GOT3 (cell line): ENCODE measurements at regions not wholly inside any gene's neighbourhood (a gene's known extent, or its start where the extent isn't known, plus 50 kb on each side); places are given as distances from the start of the nearest gene placed in this dataset.

Experiments
- DNase-seq: peaks from one replicate; lab custom pipeline; 2025; ENCODE audit warnings: mixed read lengths; lab: John Stamatoyannopoulos, UW

DNA sequence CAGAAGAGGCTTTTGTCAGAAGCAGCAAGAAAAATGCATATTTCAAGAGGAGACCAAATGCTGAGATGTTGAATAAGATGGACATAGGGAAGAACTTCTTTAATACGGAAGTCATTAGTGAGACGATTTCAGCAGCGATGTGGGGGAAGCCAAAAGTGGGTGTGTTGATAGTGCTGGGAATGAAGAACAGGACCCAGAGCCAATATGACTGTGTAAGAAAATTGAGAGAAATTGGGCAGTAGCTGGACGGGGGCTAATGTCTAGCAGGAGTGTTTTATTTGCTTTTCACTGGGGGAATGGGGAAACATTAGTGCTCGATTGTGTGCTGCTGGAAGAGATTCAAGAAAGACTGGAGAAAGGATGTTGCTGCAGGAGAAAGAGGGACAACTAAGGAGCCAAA, 788.7 kb upstream of the KLHL29 start:
- DNase-seq = no peak

GRCh38 chr2:22600156-22600555, 784.8 kb upstream of the KLHL29 start:
- DNase-seq = no peak

- no peak for DNase-seq
These were observed 784.0 kb upstream of the KLHL29 start for GRCh38 chr2:22600999-22601398.

- no peak for DNase-seq
These were observed 780.8 kb upstream of the KLHL29 start for GRCh38 chr2:22604136-22604535.

DNA sequence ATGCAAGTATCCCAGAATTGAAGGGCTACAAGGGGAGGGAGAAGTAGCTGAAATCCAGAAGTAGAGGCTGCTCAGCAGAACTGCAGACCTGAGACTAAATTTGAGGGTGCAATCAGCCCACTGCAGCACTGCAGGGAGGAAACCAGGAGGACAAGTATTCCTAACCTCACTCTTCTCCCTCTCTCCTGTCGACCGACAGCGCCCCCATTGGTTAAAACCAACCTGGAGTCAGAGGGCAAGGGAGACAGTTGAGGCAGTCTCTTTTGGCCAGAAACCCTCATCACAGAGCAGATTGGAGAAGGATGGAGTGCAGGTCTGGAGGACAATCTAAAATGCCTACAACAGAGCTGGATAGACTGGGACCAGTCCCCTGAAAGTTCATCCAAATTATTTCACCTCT, 768.9 kb upstream of the KLHL29 start:
- DNase-seq = no peak

DNA sequence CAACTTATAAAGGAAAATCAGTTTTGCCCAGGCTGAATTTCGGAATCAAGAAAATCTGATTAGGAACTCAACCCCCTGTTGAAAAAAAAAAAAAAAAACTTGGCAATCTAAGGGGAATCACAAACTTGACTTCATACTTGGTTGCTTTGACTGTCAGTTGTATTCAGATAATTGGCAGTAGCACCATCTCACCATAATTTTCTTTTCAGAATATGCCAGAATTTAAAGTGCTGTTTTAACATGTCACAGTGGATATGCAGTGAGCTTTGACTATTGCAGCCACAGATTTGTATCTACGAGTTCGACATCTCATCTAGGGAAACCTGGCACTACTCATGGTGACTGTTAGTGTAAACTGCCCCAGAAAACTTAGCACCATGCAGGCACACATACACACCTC, 761.4 kb upstream of the KLHL29 start:
- no peak for DNase-seq

DNA sequence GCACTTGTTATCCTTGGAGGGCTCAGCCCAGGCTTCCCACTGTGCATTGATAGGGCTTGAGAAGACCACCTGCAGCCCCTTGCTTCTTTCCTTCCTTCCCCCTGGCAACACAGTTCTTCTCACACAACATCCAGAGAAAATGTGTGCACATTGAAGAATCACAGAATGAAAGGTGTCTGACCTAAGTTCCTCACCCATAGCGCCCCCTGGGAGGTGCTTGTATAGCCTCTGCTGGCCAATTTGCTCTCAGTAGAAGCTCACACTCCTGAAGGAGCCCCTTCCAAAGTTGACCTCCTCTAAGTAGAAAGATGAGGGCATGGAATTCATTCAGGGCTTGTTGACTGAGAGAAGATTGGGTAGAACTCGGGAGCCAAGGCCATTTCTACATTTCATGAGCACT, 758.4 kb upstream of the KLHL29 start:
- DNase-seq = no peak

DNA sequence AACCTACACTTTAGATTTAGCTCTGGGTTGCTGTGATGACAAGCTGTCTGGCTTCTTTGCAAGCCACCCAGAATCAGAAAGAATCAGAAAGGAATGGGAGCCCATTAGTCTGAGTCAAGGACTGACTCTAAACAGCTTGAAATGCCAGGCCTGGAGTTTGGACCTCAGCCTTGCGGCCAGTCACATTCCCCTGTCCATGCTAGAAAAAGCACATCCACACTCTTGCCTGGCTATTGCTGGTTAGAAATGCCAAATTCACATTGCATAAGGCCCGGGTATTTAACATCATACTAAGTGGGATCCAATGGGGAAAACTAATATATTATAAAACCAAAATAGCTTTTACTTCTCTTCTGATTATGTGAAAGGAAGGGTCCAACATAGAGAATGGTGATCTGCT, 756.8 kb upstream of the KLHL29 start:
- no peak for DNase-seq

DNA sequence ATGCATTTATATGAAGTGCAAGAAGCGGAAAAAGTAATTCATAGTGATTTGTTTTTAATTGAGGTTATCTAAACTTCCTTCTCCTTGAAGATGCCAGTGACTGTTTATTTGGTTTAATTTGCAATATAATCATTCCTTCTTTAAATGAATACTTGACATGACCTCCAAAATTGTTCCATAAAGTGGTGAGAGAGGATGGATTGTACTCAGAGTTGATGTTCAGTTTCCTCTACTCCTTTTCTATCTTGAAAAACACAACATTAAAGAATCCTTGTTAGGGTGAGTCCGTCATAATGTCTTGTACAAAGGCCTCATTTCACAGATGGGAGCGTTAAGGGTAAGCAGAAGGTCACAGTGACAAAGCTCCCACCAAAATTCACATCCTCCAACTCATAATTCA, 756.1 kb upstream of the KLHL29 start:
- no peak for DNase-seq

GRCh38 chr2:22634167-22634566, 750.8 kb upstream of the KLHL29 start:
- DNase-seq = no peak

- no peak for DNase-seq
These were observed 728.6 kb upstream of the KLHL29 start for GRCh38 chr2:22656426-22656825.

GRCh38 chr2:22673529-22673928, 711.5 kb upstream of the KLHL29 start:
- no peak for DNase-seq

DNA sequence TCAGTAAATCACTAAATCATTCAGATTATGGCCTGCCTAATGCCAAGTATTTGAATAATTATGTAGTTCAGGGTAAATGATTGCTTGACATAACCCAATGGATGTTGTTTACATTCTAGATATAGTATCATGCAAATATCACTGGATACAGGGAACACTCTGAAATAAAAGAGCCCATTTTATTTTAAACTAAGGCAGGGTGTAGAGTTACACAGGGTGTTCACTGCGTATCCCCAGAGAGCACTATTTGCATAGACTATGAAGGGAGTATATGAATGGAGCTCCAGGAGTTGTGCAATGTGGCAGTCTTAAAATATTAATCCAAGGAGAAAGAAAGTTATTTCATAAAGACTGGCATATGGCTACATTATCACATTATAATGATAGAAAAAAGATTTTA, 701.1 kb upstream of the KLHL29 start:
- no peak for DNase-seq

DNA sequence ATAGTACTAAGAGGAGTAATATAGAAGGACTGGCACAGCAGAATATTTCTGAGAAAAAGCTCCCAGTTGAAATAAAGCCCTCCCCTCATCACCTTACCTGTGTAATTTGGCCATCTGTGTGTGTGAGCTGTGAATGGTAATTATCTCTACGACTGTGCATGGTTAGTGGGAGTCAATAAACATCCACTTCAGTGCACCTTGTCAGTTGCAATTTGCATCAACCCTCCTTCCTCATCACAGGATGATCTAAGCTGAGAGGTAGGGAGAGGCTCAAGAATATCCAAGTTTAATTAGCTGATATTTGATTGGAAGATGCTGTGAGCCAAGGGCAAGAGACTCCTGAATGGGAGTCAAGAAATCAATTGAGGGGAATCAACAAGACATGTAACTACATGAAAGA, 694.9 kb upstream of the KLHL29 start:
- DNase-seq = no peak

GRCh38 chr2:22691666-22692065, 693.3 kb upstream of the KLHL29 start:
- DNase-seq = no peak

- DNase-seq = no peak
These were observed 692.2 kb upstream of the KLHL29 start for GRCh38 chr2:22692746-22693145.

GRCh38 chr2:22694300-22694699, 690.7 kb upstream of the KLHL29 start:
- no peak for DNase-seq

GRCh38 chr2:22694856-22695255, 690.1 kb upstream of the KLHL29 start:
- no peak for DNase-seq

DNA sequence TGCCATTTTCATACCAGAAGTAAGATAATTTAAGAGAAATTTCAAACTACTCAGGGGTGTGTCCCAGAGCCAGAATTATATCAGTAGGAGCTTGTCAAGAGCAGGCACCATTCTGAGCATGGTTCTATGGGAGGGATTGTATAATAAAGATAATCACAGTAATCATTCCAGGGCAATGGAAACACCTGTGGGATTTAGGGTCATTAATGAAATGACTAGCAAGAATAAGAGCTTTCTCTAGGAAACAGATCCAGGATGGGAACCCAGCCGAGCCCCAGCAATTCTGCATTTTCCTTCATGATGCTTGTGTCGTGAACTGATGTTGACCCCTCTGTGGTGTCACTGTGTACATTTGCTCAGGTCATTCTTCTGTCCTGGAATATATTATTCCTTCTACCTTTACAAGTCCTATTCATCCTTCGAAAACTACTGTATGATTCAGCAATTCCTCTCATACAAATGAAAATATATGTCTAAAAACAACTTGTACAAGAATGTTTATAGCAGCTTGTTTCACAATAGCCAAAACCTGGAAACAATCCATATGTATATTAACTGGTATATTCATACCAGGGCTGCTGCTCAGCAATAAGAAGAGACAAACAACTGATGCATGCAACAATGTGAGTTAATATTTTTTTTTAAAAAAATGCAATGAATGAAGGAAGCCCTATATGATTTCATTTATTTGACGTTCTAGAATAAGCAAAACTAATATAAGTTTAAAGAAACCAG, 687.8 kb upstream of the KLHL29 start:
- DNase-seq = no peak

GRCh38 chr2:22701561-22702160, 683.3 kb upstream of the KLHL29 start:
- no peak for DNase-seq

GRCh38 chr2:22703286-22703920, 681.6 kb upstream of the KLHL29 start:
- DNase-seq = no peak

GRCh38 chr2:22719396-22719795, 665.6 kb upstream of the KLHL29 start:
- DNase-seq = no peak

DNA sequence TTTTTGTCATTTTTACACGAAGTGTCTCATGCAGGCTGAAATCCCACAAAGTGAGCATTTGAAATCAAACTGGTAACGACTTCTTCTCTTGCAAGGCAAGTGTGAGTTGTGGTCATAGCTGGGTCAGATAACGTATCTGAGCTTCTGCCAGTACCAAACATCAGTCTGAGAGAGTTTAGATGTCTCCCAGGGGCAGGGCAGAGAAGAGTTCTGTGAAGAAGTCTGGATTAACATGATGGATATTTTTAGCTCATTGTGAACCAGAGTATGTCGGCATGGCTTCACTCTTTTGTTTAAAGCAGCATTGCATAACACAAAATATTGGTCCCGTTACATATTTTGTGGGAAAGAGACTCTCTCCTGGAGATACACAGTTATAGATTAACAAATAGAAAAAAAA, 655.5 kb upstream of the KLHL29 start:
- no peak for DNase-seq
